ENCODE measurements at regions not wholly inside any gene's neighbourhood (a gene's known extent, or its start where the extent isn't known, plus 50 kb on each side); places are given as distances from the start of the nearest gene placed in this dataset.

GRCh38 chr14:31963587-31963986 lies 113.5 kb upstream of the ARHGAP5 start:
- Histone ChIP-seq H3K36me3 (ENCODE audit: control insufficient read depth, insufficient read depth, low read length) (no peaks in the 10 kb centered on the region), H3K27me3 (ENCODE audit: control insufficient read depth, insufficient read depth, low read length) (no peaks in the 10 kb centered on the region), H3K4me3 (ENCODE audit: low read depth, low read length) (no peak overlapping the region)
- DNase-seq (ENCODE audit: low read depth), result no peak
- TF ChIP-seq, protein P1, sequence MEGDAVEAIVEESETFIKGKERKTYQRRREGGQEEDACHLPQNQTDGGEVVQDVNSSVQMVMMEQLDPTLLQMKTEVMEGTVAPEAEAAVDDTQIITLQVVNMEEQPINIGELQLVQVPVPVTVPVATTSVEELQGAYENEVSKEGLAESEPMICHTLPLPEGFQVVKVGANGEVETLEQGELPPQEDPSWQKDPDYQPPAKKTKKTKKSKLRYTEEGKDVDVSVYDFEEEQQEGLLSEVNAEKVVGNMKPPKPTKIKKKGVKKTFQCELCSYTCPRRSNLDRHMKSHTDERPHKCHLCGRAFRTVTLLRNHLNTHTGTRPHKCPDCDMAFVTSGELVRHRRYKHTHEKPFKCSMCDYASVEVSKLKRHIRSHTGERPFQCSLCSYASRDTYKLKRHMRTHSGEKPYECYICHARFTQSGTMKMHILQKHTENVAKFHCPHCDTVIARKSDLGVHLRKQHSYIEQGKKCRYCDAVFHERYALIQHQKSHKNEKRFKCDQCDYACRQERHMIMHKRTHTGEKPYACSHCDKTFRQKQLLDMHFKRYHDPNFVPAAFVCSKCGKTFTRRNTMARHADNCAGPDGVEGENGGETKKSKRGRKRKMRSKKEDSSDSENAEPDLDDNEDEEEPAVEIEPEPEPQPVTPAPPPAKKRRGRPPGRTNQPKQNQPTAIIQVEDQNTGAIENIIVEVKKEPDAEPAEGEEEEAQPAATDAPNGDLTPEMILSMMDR (IDR thresholded peaks at IDR 0.05; ENCODE audit: insufficient read depth, low read length, poor library complexity, severe bottlenecking), result no peak

- no peak overlapping the region for H3K4me3 ChIP-seq (ENCODE audit: low read depth, low read length)
- TF ChIP-seq, protein P1 (IDR thresholded peaks at IDR 0.05; ENCODE audit: insufficient read depth, low read length, poor library complexity, severe bottlenecking), result no peak
- DNase-seq (ENCODE audit: low read depth), result no peak
Measured at GRCh38 chr14:31964490-31964889, 112.6 kb upstream of the ARHGAP5 start.

DNA sequence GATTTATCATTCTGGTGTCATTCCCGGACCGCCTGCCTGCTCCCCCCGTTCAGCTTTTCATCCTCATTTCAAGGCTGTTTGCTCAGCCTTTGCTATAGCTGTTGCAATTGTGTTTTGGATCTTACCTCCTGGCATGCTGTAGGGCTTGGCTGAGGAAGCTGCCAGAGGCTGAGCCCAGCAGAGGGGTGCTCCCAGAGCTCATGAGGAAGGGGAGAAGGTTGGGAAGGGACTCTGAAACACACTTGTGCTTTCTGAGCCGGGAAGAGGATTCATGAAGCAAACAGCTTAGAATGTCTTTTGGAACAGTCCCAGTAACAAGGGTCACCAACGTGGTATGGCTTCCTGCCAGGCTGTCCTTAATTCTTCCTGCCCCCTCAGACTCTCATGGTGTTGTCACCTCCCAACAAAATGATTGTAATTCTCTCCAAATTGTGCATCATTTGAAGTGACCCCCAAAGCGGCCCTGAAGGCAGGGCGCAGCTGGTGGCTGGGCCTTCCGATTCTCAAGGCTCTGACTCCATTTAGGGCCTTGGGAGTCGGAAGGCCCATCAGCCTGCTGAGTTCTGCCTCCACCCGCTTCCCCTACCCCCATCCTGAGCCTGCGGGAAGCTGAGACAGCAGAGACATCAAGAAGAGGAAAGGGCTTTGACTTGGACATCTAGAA lies 111.9 kb upstream of the ARHGAP5 start:
- TF ChIP-seq, protein P1 (IDR thresholded peaks at IDR 0.05; ENCODE audit: insufficient read depth, low read length, poor library complexity, severe bottlenecking), result no peak
- Histone ChIP-seq H3K27me3 (ENCODE audit: control insufficient read depth, insufficient read depth, low read length) (no peaks in the 10 kb centered on the region), H3K36me3 (ENCODE audit: control insufficient read depth, insufficient read depth, low read length) (no peaks in the 10 kb centered on the region), H3K4me3 (ENCODE audit: low read depth, low read length) (no peak overlapping the region)
- no peak for DNase-seq (ENCODE audit: low read depth)

More at GRCh38 chr14:31964490-31964889, 112.6 kb upstream of the ARHGAP5 start:
- no peaks in the 10 kb centered on the region for H3K27me3 ChIP-seq (ENCODE audit: control insufficient read depth, insufficient read depth, low read length)
- no peaks in the 10 kb centered on the region for H3K36me3 ChIP-seq (ENCODE audit: control insufficient read depth, insufficient read depth, low read length)

- no peak for DNase-seq (ENCODE audit: low read depth)
Measured at GRCh38 chr14:31965735-31966598, 111.1 kb upstream of the ARHGAP5 start.

DNA sequence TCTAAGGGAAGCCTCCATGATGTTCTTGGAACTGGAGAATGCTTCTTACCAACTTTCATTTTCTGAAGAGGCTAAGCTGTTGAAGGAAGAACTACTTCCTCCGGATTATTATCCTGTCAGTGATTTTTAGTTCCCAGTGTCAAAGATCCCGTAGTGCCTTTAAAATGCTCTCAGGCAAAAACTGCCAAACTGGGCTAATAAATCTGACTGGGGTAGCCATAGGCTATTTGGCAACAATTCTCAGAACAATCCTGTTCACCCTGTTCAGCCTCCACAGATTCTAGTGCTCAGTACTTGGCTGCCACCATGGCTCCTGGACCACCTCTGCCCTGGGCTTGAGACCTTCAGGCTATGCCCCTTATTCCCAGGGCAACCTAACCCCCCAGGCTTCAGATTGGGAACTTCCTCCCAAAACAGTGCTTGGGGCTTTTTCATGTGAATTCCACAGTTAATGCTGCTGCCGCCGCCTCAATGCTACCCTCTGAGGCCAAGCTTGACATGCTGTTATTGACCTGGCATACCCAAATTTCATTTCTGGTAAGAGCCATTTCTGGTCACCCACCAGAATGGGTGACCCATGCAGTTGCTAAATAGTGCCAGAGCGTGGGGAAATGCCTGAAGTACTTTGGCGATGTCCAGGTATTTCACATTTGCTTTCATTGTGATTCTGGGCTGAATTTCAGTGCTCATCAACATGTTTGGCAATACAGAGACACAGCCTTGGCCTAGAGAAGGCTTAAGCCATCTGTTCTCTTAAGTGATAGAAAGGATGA lies 110.0 kb upstream of the ARHGAP5 start:
- no peak for DNase-seq (ENCODE audit: low read depth)
- H3K27me3 ChIP-seq (ENCODE audit: control insufficient read depth, insufficient read depth, low read length), result no peaks in the 10 kb centered on the region
- H3K4me3 ChIP-seq (ENCODE audit: low read depth, low read length), result no peak overlapping the region
- TF ChIP-seq, protein P1 (IDR thresholded peaks at IDR 0.05; ENCODE audit: insufficient read depth, low read length, poor library complexity, severe bottlenecking), result no peak
- no peaks in the 10 kb centered on the region for H3K36me3 ChIP-seq (ENCODE audit: control insufficient read depth, insufficient read depth, low read length)

More at GRCh38 chr14:31965735-31966598, 111.1 kb upstream of the ARHGAP5 start:
- TF ChIP-seq, protein P1 (IDR thresholded peaks at IDR 0.05; ENCODE audit: insufficient read depth, low read length, poor library complexity, severe bottlenecking), result no peak
- Histone ChIP-seq H3K4me3 (ENCODE audit: low read depth, low read length) (no peak overlapping the region), H3K36me3 (ENCODE audit: control insufficient read depth, insufficient read depth, low read length) (no peaks in the 10 kb centered on the region), H3K27me3 (ENCODE audit: control insufficient read depth, insufficient read depth, low read length) (no peaks in the 10 kb centered on the region)

All from kidney epithelial cell (primary cell).